Activated T-cell treated with anti-CD3 and anti-CD28 coated beads, Interleukin-2, amount 50 U/mL, for 24 hours (primary cell): ENCODE measurements at regions not wholly inside any gene's neighbourhood (a gene's known extent, or its start where the extent isn't known, plus 50 kb on each side); places are given as distances from the start of the nearest gene placed in this dataset.
"Not testable (repeated sequence)": the region's sequence is repeated elsewhere in the genome, so short reads cannot be mapped to it uniquely, and the experiment has no call there.

Experiments
- DNase-seq: peaks from one replicate; pipeline ENCODE4 v3.0.0-alpha.2; 2020
- H3K27ac Mint-ChIP-seq: 2 replicates; pipeline ENCODE4 v1.8.0; 2020; ENCODE audit warnings: mild to moderate bottlenecking, mixed read lengths
- H3K27me3 Mint-ChIP-seq: 2 replicates; pipeline ENCODE4 v1.8.0; 2020; ENCODE audit warnings: mixed read lengths
- H3K36me3 Mint-ChIP-seq: 2 replicates; pipeline ENCODE4 v1.8.0; 2020; ENCODE audit warnings: low read depth, mixed read lengths
- H3K4me1 Mint-ChIP-seq: 2 replicates; pipeline ENCODE4 v1.8.0; 2020; ENCODE audit warnings: low read depth, mixed read lengths
- H3K4me3 Mint-ChIP-seq: 2 replicates; pipeline ENCODE4 v1.8.0; 2020; ENCODE audit warnings: mild to moderate bottlenecking, moderate library complexity, mixed read lengths
- H3K9me3 Mint-ChIP-seq: 2 replicates; pipeline ENCODE4 v1.8.0; 2020; ENCODE audit warnings: mixed read lengths

GRCh38 chr2:111374734-111375133 is 254.0 kb downstream of the BCL2L11 start:
- not testable (repeated sequence) for H3K4me1 Mint-ChIP-seq, H3K36me3 Mint-ChIP-seq, H3K9me3 Mint-ChIP-seq, H3K4me3 Mint-ChIP-seq, H3K27me3 Mint-ChIP-seq, H3K27ac Mint-ChIP-seq, DNase-seq

- not testable (repeated sequence) for H3K4me3 Mint-ChIP-seq, H3K27ac Mint-ChIP-seq, H3K36me3 Mint-ChIP-seq, H3K9me3 Mint-ChIP-seq, H3K27me3 Mint-ChIP-seq, DNase-seq, H3K4me1 Mint-ChIP-seq
These were observed 254.7 kb downstream of the BCL2L11 start for GRCh38 chr2:111375320-111375883.

GRCh38 chr2:111376272-111376970 is 255.7 kb downstream of the BCL2L11 start:
- H3K27ac Mint-ChIP-seq, H3K27me3 Mint-ChIP-seq, H3K36me3 Mint-ChIP-seq, DNase-seq, H3K4me3 Mint-ChIP-seq, H3K9me3 Mint-ChIP-seq: not testable (repeated sequence)
- H3K4me1 Mint-ChIP-seq = peaks cover 11% of the 10 kb centered on the region

GRCh38 chr2:111376971-111377352 is 256.2 kb downstream of the BCL2L11 start:
- H3K36me3 Mint-ChIP-seq, H3K4me3 Mint-ChIP-seq, DNase-seq, H3K27ac Mint-ChIP-seq, H3K9me3 Mint-ChIP-seq, H3K27me3 Mint-ChIP-seq: not testable (repeated sequence)
- H3K4me1 Mint-ChIP-seq = peaks cover 13% of the 10 kb centered on the region

- not testable (repeated sequence) for DNase-seq, H3K27me3 Mint-ChIP-seq, H3K36me3 Mint-ChIP-seq, H3K4me3 Mint-ChIP-seq, H3K27ac Mint-ChIP-seq, H3K9me3 Mint-ChIP-seq
- peaks cover 14% of the 10 kb centered on the region for H3K4me1 Mint-ChIP-seq
These were observed 256.8 kb downstream of the BCL2L11 start for GRCh38 chr2:111377386-111377959.

- H3K9me3 Mint-ChIP-seq, H3K4me3 Mint-ChIP-seq, H3K27ac Mint-ChIP-seq, DNase-seq, H3K36me3 Mint-ChIP-seq, H3K27me3 Mint-ChIP-seq: not testable (repeated sequence)
- peaks cover 14% of the 10 kb centered on the region for H3K4me1 Mint-ChIP-seq
These were observed 257.6 kb downstream of the BCL2L11 start for GRCh38 chr2:111378348-111378747.

GRCh38 chr2:111380733-111381439 is 260.2 kb downstream of the BCL2L11 start:
- H3K4me1 Mint-ChIP-seq = peaks cover 14% of the 10 kb centered on the region
- DNase-seq = peak; percentile 54
- H3K9me3 Mint-ChIP-seq, H3K36me3 Mint-ChIP-seq, H3K4me3 Mint-ChIP-seq, H3K27me3 Mint-ChIP-seq: not testable (repeated sequence)
- H3K27ac Mint-ChIP-seq = peak overlapping the region; percentile 1

GRCh38 chr2:111381530-111382306 is 261.0 kb downstream of the BCL2L11 start:
- Mint-ChIP-seq H3K27ac (peak overlapping the region; percentile 1), H3K4me1 (peaks cover 14% of the 10 kb centered on the region)
- not testable (repeated sequence) for H3K27me3 Mint-ChIP-seq, H3K9me3 Mint-ChIP-seq, DNase-seq, H3K4me3 Mint-ChIP-seq, H3K36me3 Mint-ChIP-seq

GRCh38 chr2:111382507-111382906 is 261.8 kb downstream of the BCL2L11 start:
- H3K27ac Mint-ChIP-seq, H3K36me3 Mint-ChIP-seq, H3K4me3 Mint-ChIP-seq, H3K27me3 Mint-ChIP-seq, H3K9me3 Mint-ChIP-seq, DNase-seq: not testable (repeated sequence)
- H3K4me1 Mint-ChIP-seq = peaks cover 14% of the 10 kb centered on the region

- H3K9me3 Mint-ChIP-seq, H3K27ac Mint-ChIP-seq, H3K27me3 Mint-ChIP-seq, H3K4me3 Mint-ChIP-seq, DNase-seq, H3K36me3 Mint-ChIP-seq: not testable (repeated sequence)
- H3K4me1 Mint-ChIP-seq = peaks cover 14% of the 10 kb centered on the region
These were observed 262.6 kb downstream of the BCL2L11 start for GRCh38 chr2:111383311-111383710.

- not testable (repeated sequence) for H3K9me3 Mint-ChIP-seq, H3K36me3 Mint-ChIP-seq, H3K4me3 Mint-ChIP-seq, H3K27me3 Mint-ChIP-seq, H3K27ac Mint-ChIP-seq, DNase-seq
- H3K4me1 Mint-ChIP-seq = peaks cover 12% of the 10 kb centered on the region
These were observed 264.7 kb downstream of the BCL2L11 start for GRCh38 chr2:111385226-111385957.

- DNase-seq, H3K9me3 Mint-ChIP-seq, H3K27ac Mint-ChIP-seq, H3K4me1 Mint-ChIP-seq, H3K27me3 Mint-ChIP-seq, H3K36me3 Mint-ChIP-seq, H3K4me3 Mint-ChIP-seq: not testable (repeated sequence)
These were observed 269.9 kb downstream of the BCL2L11 start for GRCh38 chr2:111390605-111391004.

GRCh38 chr2:111395350-111396128 is 274.8 kb downstream of the BCL2L11 start:
- DNase-seq = peak; percentile 5
- not testable (repeated sequence) for H3K27ac Mint-ChIP-seq, H3K9me3 Mint-ChIP-seq, H3K27me3 Mint-ChIP-seq, H3K4me3 Mint-ChIP-seq, H3K36me3 Mint-ChIP-seq
- H3K4me1 Mint-ChIP-seq = peaks cover 10% of the 10 kb centered on the region
